ENCODE measurements at regions not wholly inside any gene's neighbourhood (a gene's known extent, or its start where the extent isn't known, plus 50 kb on each side); places are given as distances from the start of the nearest gene placed in this dataset.

GRCh38 chr3:110974902-110975301, 96.7 kb upstream of the NECTIN3 start:
- Histone ChIP-seq H3K36me3 (ENCODE audit: control insufficient read depth in 4 of 4, insufficient read depth in 3 of 4, low read depth in 1 of 4, low read length in 3 of 4) (no peaks in the 10 kb centered on the region), H3K4me3 (ENCODE audit: low read depth in 1 of 3, low read length in 3 of 3) (no peak overlapping the region), H3K9ac (ENCODE audit: low read depth in 1 of 2, low read length in 2 of 2) (no peak overlapping the region), H3K4me1 (ENCODE audit: control insufficient read depth in 4 of 4, insufficient read depth in 4 of 4, low read length in 3 of 4) (peaks cover 0 to 2% (median 0%) of the 10 kb centered on the region in 4 donors), H3K9me3 (ENCODE audit: control insufficient read depth in 4 of 4, low read length in 3 of 4) (no peaks in the 10 kb centered on the region), H3K27ac (ENCODE audit: low read depth in 1 of 2, low read length in 2 of 2) (no peak overlapping the region), H3K27me3 (ENCODE audit: control insufficient read depth in 4 of 4, insufficient read depth in 4 of 4, low read length in 3 of 4) (no peaks in the 10 kb centered on the region)
- 9% methylated on average over 2 of the region's 2 CpGs for WGBS
- no peak for TF ChIP-seq YY1 (IDR thresholded peaks at IDR 0.05)
- no peak for TF ChIP-seq CTCF (IDR thresholded peaks at IDR 0.05; ENCODE audit: low read depth, low read length, missing input control)
- no peak for TF ChIP-seq EGR1 (IDR thresholded peaks at IDR 0.05; ENCODE audit: low read depth in 2 of 2)
- TF ChIP-seq FOXA2 (IDR thresholded peaks at IDR 0.05) = peak; percentile 78
- peak; percentile 63 for TF ChIP-seq FOXA1 (IDR thresholded peaks at IDR 0.05)
- no peak for TF ChIP-seq GABPA (IDR thresholded peaks at IDR 0.05 in 1 of 2, conservative IDR thresholded peaks at IDR 0.05 in 1 of 2)
- no peak for TF ChIP-seq JUND (IDR thresholded peaks at IDR 0.05)
- TF ChIP-seq HNF4A (conservative IDR thresholded peaks at IDR 0.05) = peak in 1 of 2 donors; percentile 17
- TF ChIP-seq RXRA (IDR thresholded peaks at IDR 0.05) = peak in 1 of 2 donors; percentile 19
- DNase-seq (ENCODE audit: low spot score) = no peak

- Histone ChIP-seq H3K4me1 (ENCODE audit: control insufficient read depth in 4 of 4, insufficient read depth in 4 of 4, low read length in 3 of 4) (no peaks in the 10 kb centered on the region), H3K4me3 (ENCODE audit: low read depth in 1 of 3, low read length in 3 of 3) (no peak overlapping the region), H3K27me3 (ENCODE audit: control insufficient read depth in 4 of 4, insufficient read depth in 4 of 4, low read length in 3 of 4) (no peaks in the 10 kb centered on the region), H3K27ac (ENCODE audit: low read depth in 1 of 2, low read length in 2 of 2) (no peak overlapping the region), H3K36me3 (ENCODE audit: control insufficient read depth in 4 of 4, insufficient read depth in 3 of 4, low read depth in 1 of 4, low read length in 3 of 4) (no peaks in the 10 kb centered on the region), H3K9me3 (ENCODE audit: control insufficient read depth in 4 of 4, low read length in 3 of 4) (no peaks in the 10 kb centered on the region), H3K9ac (ENCODE audit: low read depth in 1 of 2, low read length in 2 of 2) (no peak overlapping the region)
- DNase-seq (ENCODE audit: low spot score) = no peak
- 96% methylated on average over 4 of the region's 4 CpGs for WGBS
- TF ChIP-seq ZBTB33 (IDR thresholded peaks at IDR 0.05) (no peak), GABPA (IDR thresholded peaks at IDR 0.05 in 1 of 2, conservative IDR thresholded peaks at IDR 0.05 in 1 of 2) (no peak), HNF4G (IDR thresholded peaks at IDR 0.05) (no peak), NR2F2 (IDR thresholded peaks at IDR 0.05) (no peak), YY1 (IDR thresholded peaks at IDR 0.05) (no peak), RAD21 (IDR thresholded peaks at IDR 0.05) (no peak), REST (IDR thresholded peaks at IDR 0.05) (no peak), FOXA1 (IDR thresholded peaks at IDR 0.05) (no peak), SP1 (IDR thresholded peaks at IDR 0.05) (no peak)
- TF ChIP-seq, protein P1, sequence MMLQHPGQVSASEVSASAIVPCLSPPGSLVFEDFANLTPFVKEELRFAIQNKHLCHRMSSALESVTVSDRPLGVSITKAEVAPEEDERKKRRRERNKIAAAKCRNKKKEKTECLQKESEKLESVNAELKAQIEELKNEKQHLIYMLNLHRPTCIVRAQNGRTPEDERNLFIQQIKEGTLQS (IDR thresholded peaks at IDR 0.05) = no peak
Observed at GRCh38 chr3:110984456-110985250, 87.0 kb upstream of the NECTIN3 start.
